ENCODE measurements at regions not wholly inside any gene's neighbourhood (a gene's known extent, or its start where the extent isn't known, plus 50 kb on each side); places are given as distances from the start of the nearest gene placed in this dataset.

- TF ChIP-seq, protein P1, sequence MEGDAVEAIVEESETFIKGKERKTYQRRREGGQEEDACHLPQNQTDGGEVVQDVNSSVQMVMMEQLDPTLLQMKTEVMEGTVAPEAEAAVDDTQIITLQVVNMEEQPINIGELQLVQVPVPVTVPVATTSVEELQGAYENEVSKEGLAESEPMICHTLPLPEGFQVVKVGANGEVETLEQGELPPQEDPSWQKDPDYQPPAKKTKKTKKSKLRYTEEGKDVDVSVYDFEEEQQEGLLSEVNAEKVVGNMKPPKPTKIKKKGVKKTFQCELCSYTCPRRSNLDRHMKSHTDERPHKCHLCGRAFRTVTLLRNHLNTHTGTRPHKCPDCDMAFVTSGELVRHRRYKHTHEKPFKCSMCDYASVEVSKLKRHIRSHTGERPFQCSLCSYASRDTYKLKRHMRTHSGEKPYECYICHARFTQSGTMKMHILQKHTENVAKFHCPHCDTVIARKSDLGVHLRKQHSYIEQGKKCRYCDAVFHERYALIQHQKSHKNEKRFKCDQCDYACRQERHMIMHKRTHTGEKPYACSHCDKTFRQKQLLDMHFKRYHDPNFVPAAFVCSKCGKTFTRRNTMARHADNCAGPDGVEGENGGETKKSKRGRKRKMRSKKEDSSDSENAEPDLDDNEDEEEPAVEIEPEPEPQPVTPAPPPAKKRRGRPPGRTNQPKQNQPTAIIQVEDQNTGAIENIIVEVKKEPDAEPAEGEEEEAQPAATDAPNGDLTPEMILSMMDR (IDR thresholded peaks at IDR 0.05) = no peak
- TF ChIP-seq POLR2A (IDR thresholded peaks at IDR 0.05) = no peak
These were observed 146.1 kb downstream of the KITLG start for GRCh38 chr12:88433997-88434703.
